Cardiac fibroblast (primary cell): ENCODE measurements at regions not wholly inside any gene's neighbourhood (a gene's known extent, or its start where the extent isn't known, plus 50 kb on each side); places are given as distances from the start of the nearest gene placed in this dataset.

Experiments used
- DNase-seq, 2 donors: peaks; one replicate each; pipeline versions ENCODE4 v3.0.0 to v3.0.0-alpha.2; 2010; ENCODE audit warnings: low read depth in 2 of 2
- H3K4me3 ChIP-seq, 2 donors: replicated peaks in 1 of 2; 1 replicate in 1 of 2; 2 replicates in 1 of 2; pipeline ENCODE4 v1.5.1; 2011; ENCODE audit warnings: low read depth in 2 of 2, low read length in 2 of 2, mild to moderate bottlenecking in 2 of 2, moderate library complexity in 1 of 2
- CTCF ChIP-seq: IDR thresholded peaks from one replicate; pipeline ENCODE4 v1.5.1; 2011; ENCODE audit warnings: low read depth, mild to moderate bottlenecking, low read length, inconsistent platforms

- H3K4me3 ChIP-seq, result no peak overlapping the region
- TF ChIP-seq CTCF, result no peak
- no peak for DNase-seq
Observed at GRCh38 chr5:44011518-44011917, 377.7 kb downstream of the FGF10 start.

DNA sequence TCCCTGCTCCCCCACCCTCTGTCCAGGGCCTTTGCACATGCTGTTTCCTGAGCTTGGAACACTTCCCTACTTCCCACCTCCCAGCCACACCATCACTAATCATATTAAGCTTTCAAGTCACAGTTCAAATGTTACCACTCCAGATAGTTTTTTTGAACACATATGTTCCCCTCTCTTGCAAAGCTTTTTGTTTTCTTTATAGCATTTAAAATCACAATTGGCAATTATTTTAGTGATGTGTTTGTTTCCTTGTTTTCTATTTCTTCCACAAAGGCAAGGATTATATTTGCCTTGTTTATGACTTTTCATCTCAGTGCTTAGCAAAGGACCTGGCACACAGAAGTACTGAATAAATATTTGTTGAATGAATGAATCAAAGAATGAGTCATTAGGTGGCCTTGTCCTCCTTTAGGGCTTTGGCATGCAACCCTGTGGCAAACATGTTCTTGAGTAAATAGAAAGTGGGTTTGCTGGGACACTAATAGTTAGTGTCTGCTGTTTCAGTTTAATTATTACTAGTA is 386.8 kb downstream of the FGF10 start:
- no peak overlapping the region for H3K4me3 ChIP-seq
- TF ChIP-seq CTCF, result no peak
- DNase-seq, result peak; percentile 21 to 77

GRCh38 chr5:44001675-44002380 is 387.4 kb downstream of the FGF10 start:
- no peak for TF ChIP-seq CTCF
- DNase-seq, result peak in 1 of 2 donors; percentile 40
- H3K4me3 ChIP-seq, result no peak overlapping the region

- DNase-seq, result no peak
- TF ChIP-seq CTCF, result no peak
- no peak overlapping the region for H3K4me3 ChIP-seq
Observed at GRCh38 chr5:44001236-44001635, 388.0 kb downstream of the FGF10 start.

DNA sequence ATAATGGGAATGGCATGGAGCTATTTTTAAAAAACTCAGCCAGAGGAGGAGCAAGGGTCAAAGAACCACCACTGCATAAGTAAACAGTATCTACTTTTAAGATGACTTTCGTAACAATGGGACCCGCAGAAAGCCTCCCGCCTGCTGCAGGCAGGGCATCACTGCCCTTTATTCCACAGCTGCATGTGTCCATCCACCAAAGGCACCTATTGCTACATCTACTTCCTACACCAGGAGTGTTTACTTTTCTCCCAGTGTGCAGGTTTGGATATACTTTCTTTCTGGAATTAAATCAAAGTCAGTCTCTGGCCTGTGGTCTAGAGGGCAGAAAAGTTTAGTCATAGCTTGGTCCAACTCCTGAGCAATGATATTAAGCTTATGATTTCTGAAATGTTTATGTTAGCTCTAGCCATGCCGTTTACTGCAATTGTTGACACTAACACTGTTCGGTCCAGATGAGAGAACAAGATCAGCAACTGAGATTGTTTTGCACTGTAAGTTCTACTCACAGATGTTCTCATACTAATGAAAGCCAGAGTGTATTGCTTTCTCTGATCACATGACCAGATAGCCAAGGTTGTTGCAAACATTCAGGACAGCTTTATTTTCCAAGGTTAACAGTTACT is 391.5 kb downstream of the FGF10 start:
- no peak for TF ChIP-seq CTCF
- H3K4me3 ChIP-seq, result no peak overlapping the region
- peak; percentile 19 to 52 for DNase-seq

- TF ChIP-seq CTCF, result no peak
Observed at GRCh38 chr5:43996221-43996620, 393.0 kb downstream of the FGF10 start.

More at GRCh38 chr5:43996221-43996620, 393.0 kb downstream of the FGF10 start:
- H3K4me3 ChIP-seq, result no peak overlapping the region
- DNase-seq, result no peak
